Heart left ventricle (tissue), 16 donors: ENCODE measurements at regions not wholly inside any gene's neighbourhood (a gene's known extent, or its start where the extent isn't known, plus 50 kb on each side); places are given as distances from the start of the nearest gene placed in this dataset.

ENCODE experiments used
- ATAC-seq, 4 donors: fragments of 200-7000 bp; cut with Tn5 transposase; one replicate each; pipeline ENCODE4 v1.9.1; 2020 to 2022; ENCODE audit warnings: moderate library complexity in 4 of 4, mild to moderate bottlenecking in 3 of 4, moderate number of reproducible peaks in 1 of 4
- DNase-seq, 5 donors: peaks; one replicate each; pipeline ENCODE4 v3.0.0-alpha.2; 2020
- H3K27ac ChIP-seq, 12 donors: fragments of 200-600 bp; sonication (generic) in 4 of 12; one replicate each; pipeline versions ENCODE4 v1.5.0 to v1.8.0; 2016 to 2022; ENCODE audit warnings: mild to moderate bottlenecking in 2 of 12
- H3K27me3 ChIP-seq, 9 donors: fragments of 200-600 bp; sonication (generic) in 2 of 9; one replicate each; pipeline versions ENCODE4 v1.5.1 to v1.8.0; 2016 to 2022; ENCODE audit warnings: mild to moderate bottlenecking in 3 of 9
- H3K36me3 ChIP-seq, 9 donors: fragments of 200-600 bp; sonication (generic) in 2 of 9; one replicate each; pipeline versions ENCODE4 v1.5.0 to v1.8.0; 2018 to 2022; ENCODE audit warnings: mild to moderate bottlenecking in 2 of 9
- H3K4me1 ChIP-seq, 12 donors: fragments of 200-600 bp; sonication (generic) in 4 of 12; one replicate each; pipeline versions ENCODE4 v1.5.0 to v1.8.0; 2016 to 2022; ENCODE audit warnings: mild to moderate bottlenecking in 3 of 12
- H3K4me3 ChIP-seq, 12 donors: fragments of 200-600 bp; sonication (generic) in 4 of 12; one replicate each; pipeline versions ENCODE4 v1.5.0 to v1.8.0; 2017 to 2022; ENCODE audit warnings: mild to moderate bottlenecking in 9 of 12, moderate library complexity in 4 of 12
- H3K9me3 ChIP-seq, 12 donors: fragments of 200-600 bp; sonication (generic) in 4 of 12; one replicate each; pipeline versions ENCODE4 v1.5.0 to v1.8.0; 2016 to 2022; ENCODE audit warnings: mild to moderate bottlenecking in 1 of 12
- POLR2A ChIP-seq, 2 donors: fragments of 450-650 bp; IDR thresholded peaks; one replicate each; pipeline ENCODE4 v1.6.1; 2017; ENCODE audit warnings: antibody characterized with exemption in 2 of 2, mild to moderate bottlenecking in 2 of 2, moderate library complexity in 2 of 2
- WGBS, 4 donors: extraction: QIAGEN DNeasy Blood & Tissue Kit in 2 of 4; methylation state at CpG; one replicate each; pipeline versions ENCODE4 v1.1.5 to v1.1.7; 2013 to 2018; 5-methylcytosine and 5-hydroxymethylcytosine counted together
- intact Hi-C, 10 donors: fragments of 100-400 bp; cut with DNase I; formaldehyde crosslinking; loops; one replicate each; pipeline versions ENCODE4 v1.11.1 to v1.14.2; 2022
- TF ChIP-seq, protein P1 (sequence below), 12 donors: fragments of 200-600 bp; sonication (generic) in 4 of 12; IDR thresholded peaks; one replicate each; pipeline versions ENCODE4 v1.5.0 to v1.8.0; 2018 to 2022; ENCODE audit warnings: antibody characterized with exemption in 12 of 12, mild to moderate bottlenecking in 5 of 12
- donor health status: ischemic (EF 13 %, LVEDD 7.1; RV severe dilation, severe dysfunction).
- donor health status: healthy with polysubstance abuse.
- donor health status: DM: no; HTN: yes; CAD: no.
- donor health status: DM: no; HTN: no; CAD: no.
- donor health status: ischemic (EF 25% LVEDD 6.9; RV normal size, moderate dysfunction).
- donor health status: ischemic (EF 25% LVEDD 5.7; RV mildly dilated, moderate dysfunction).
- donor health status: healthy.
- donor health status: DM: yes; HTN: yes; CAD: no.
- donor health status: ischemic (EF 35%, LVEDD 5.7; RV mildly dilated, moderate dysfunction).
- donor health status: nonischemic (EF 11% LVEDD 7.7; RV severe dilation, severe dysfunction).
- donor health status: DM: yes; HTN: yes; CAD: no.
- donor health status: PGD.
- donor health status: ischemic (EF 29% LVEDD 5.4; RV normal size, mild dysfunction).
- donor health status: nonischemic (EF 23%, LVEDD 6.1; RV moderate dilation, normal function).

GRCh38 chr13:105247830-105248229 lies 1287.6 kb downstream of the EFNB2 start:
- Histone ChIP-seq H3K4me1 (no peaks in the 10 kb centered on the region), H3K27ac (no peak overlapping the region), H3K4me3 (no peak overlapping the region), H3K9me3 (peaks cover 0 to 13% (median 2%) of the 10 kb centered on the region in 12 donors), H3K27me3 (no peaks in the 10 kb centered on the region), H3K36me3 (no peaks in the 10 kb centered on the region)
- ATAC-seq = no peak
- intact Hi-C loops = no loop called here
- no peak for TF ChIP-seq POLR2A (IDR thresholded peaks at IDR 0.05)
- TF ChIP-seq, protein P1, sequence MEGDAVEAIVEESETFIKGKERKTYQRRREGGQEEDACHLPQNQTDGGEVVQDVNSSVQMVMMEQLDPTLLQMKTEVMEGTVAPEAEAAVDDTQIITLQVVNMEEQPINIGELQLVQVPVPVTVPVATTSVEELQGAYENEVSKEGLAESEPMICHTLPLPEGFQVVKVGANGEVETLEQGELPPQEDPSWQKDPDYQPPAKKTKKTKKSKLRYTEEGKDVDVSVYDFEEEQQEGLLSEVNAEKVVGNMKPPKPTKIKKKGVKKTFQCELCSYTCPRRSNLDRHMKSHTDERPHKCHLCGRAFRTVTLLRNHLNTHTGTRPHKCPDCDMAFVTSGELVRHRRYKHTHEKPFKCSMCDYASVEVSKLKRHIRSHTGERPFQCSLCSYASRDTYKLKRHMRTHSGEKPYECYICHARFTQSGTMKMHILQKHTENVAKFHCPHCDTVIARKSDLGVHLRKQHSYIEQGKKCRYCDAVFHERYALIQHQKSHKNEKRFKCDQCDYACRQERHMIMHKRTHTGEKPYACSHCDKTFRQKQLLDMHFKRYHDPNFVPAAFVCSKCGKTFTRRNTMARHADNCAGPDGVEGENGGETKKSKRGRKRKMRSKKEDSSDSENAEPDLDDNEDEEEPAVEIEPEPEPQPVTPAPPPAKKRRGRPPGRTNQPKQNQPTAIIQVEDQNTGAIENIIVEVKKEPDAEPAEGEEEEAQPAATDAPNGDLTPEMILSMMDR (IDR thresholded peaks at IDR 0.05) = no peak
- DNase-seq = no peak
- 86 to 93% (median 91%) methylated on average over 5 of the region's 5 CpGs for WGBS, 4 donors

GRCh38 chr13:105240371-105240770 lies 1295.1 kb downstream of the EFNB2 start:
- ATAC-seq = no peak

GRCh38 chr13:105232439-105232838 lies 1303.0 kb downstream of the EFNB2 start:
- H3K36me3 ChIP-seq = no peaks in the 10 kb centered on the region
- H3K27ac ChIP-seq = no peak overlapping the region
- H3K9me3 ChIP-seq = peaks cover 0 to 7% (median 0%) of the 10 kb centered on the region in 12 donors
- no peak for DNase-seq
- H3K27me3 ChIP-seq = no peaks in the 10 kb centered on the region
- intact Hi-C loops = no loop called here
- no peaks in the 10 kb centered on the region for H3K4me1 ChIP-seq
- no peak for ATAC-seq
- no peak overlapping the region for H3K4me3 ChIP-seq
- no peak for TF ChIP-seq POLR2A (IDR thresholded peaks at IDR 0.05)
- TF ChIP-seq, protein P1 (IDR thresholded peaks at IDR 0.05) = no peak
- 69 to 83% (median 74%) methylated on average over 5 of the region's 5 CpGs for WGBS, 4 donors

More at GRCh38 chr13:105240371-105240770, 1295.1 kb downstream of the EFNB2 start:
- Histone ChIP-seq H3K36me3 (no peaks in the 10 kb centered on the region), H3K27me3 (no peaks in the 10 kb centered on the region), H3K4me1 (no peaks in the 10 kb centered on the region), H3K4me3 (no peak overlapping the region), H3K9me3 (peaks cover 0 to 5% (median 0%) of the 10 kb centered on the region in 12 donors), H3K27ac (no peak overlapping the region)
- TF ChIP-seq POLR2A (IDR thresholded peaks at IDR 0.05) = no peak
- TF ChIP-seq, protein P1 (IDR thresholded peaks at IDR 0.05) = no peak
- intact Hi-C loops = no loop called here
- 74 to 80% (median 77%) methylated on average over 3 of the region's 3 CpGs for WGBS, 4 donors
- no peak for DNase-seq

DNA sequence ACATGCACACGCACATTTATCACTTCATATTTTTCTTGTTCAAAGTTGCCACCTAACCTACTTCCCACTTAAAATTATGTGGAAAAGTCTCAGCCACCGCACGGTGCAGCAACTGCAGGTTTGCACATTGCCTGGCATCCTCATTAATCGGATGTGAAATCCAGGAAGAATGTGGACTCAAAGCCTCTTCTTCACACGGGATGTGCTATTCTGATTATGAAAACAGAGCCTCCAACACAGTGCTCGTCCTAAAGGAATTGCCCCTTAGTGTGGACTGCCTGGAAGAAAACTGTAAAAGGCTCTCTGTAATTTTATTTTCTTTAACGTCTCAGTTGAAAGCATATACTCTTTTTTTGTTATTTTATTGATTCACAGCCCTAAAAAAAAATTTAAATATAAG lies 1303.5 kb downstream of the EFNB2 start:
- Histone ChIP-seq H3K27ac (no peak overlapping the region), H3K9me3 (peaks cover 0 to 7% (median 0%) of the 10 kb centered on the region in 12 donors), H3K4me1 (no peaks in the 10 kb centered on the region), H3K4me3 (no peak overlapping the region), H3K27me3 (no peaks in the 10 kb centered on the region), H3K36me3 (no peaks in the 10 kb centered on the region)
- no peak for TF ChIP-seq POLR2A (IDR thresholded peaks at IDR 0.05)
- TF ChIP-seq, protein P1 (IDR thresholded peaks at IDR 0.05) = no peak
- ATAC-seq (no peak), DNase-seq (no peak)
- 58 to 72% (median 63%) methylated on average over 7 of the region's 7 CpGs for WGBS, 4 donors
- intact Hi-C loops = no loop called here
